H1 (cell line): ENCODE measurements at regions not wholly inside any gene's neighbourhood (a gene's known extent, or its start where the extent isn't known, plus 50 kb on each side); places are given as distances from the start of the nearest gene placed in this dataset.

Experiments used
- CTCF ChIA-PET: fragments of 300-600 bp; sonication (Branson Sonifier 250); formaldehyde crosslinking; loops from one replicate; lab custom pipeline; 2021; ENCODE audit not compliant: partially characterized antibody; lab: Charles Lee
- POLR2A ChIA-PET: fragments of 300-600 bp; sonication (Branson Sonifier 250); formaldehyde crosslinking; loops from one replicate; lab custom pipeline; 2021; ENCODE audit warnings: inconsistent platforms; ENCODE audit not compliant: partially characterized antibody; lab: Charles Lee
- DNase-seq, 2 experiments: peaks; one replicate each; pipeline versions ENCODE4 v3.0.0 to v3.0.0-alpha.2; 2010 to 2022; ENCODE audit warnings: low spot score in 2 of 2, low read depth in 1 of 2, mixed read lengths in 1 of 2
- FAIRE-seq: peaks from 2 replicates; lab custom pipeline; 2011; peaks lifted over from hg19 to GRCh38; lab: Jason Lieb, UNC
- H2AFZ ChIP-seq: 2 replicates; pipeline ENCODE4 v1.8.1; 2012; ENCODE audit warnings: low read length, inconsistent platforms
- H2AK5ac ChIP-seq: 2 replicates; pipeline ENCODE4 v1.6.1; 2013; ENCODE audit warnings: low read depth, low read length
- H2BK120ac ChIP-seq: replicated peaks from 2 replicates; pipeline ENCODE3; 2013; ENCODE audit warnings: low read depth, low read length, inconsistent platforms
- H2BK12ac ChIP-seq: 2 replicates; pipeline ENCODE4 v1.6.1; 2013; ENCODE audit warnings: low read depth, low read length
- H2BK15ac ChIP-seq: 2 replicates; pipeline ENCODE4 v1.6.1; 2013; ENCODE audit warnings: low read length
- H2BK20ac ChIP-seq: 2 replicates; pipeline ENCODE4 v1.6.1; 2013; ENCODE audit warnings: low read length
- H2BK5ac ChIP-seq: 2 replicates; pipeline ENCODE4 v1.6.1; 2013; ENCODE audit warnings: low read depth, low read length
- H3K14ac ChIP-seq: 2 replicates; pipeline ENCODE4 v1.6.1; 2013; ENCODE audit warnings: inconsistent platforms; ENCODE audit not compliant: insufficient read length
- H3K18ac ChIP-seq: 2 replicates; pipeline ENCODE4 v1.6.1; 2013; ENCODE audit warnings: low read length; ENCODE audit errors: extremely low read depth
- H3K23ac ChIP-seq: 2 replicates; pipeline ENCODE4 v1.6.1; 2013; ENCODE audit warnings: inconsistent platforms; ENCODE audit not compliant: insufficient read length
- H3K23me2 ChIP-seq: 2 replicates; pipeline ENCODE4 v1.6.1; 2013; ENCODE audit warnings: low read depth, low read length
- H3K27ac ChIP-seq: 2 replicates; pipeline ENCODE4 v1.6.1; 2011; ENCODE audit warnings: low read depth, low read length, inconsistent platforms
- H3K27me3 ChIP-seq, 4 experiments: replicated peaks in 1 of 4; 1 replicate in 1 of 4; 2 replicates in 3 of 4; pipeline versions ENCODE4 v1.6.1 to v1.8.1; 2011 to 2013; ENCODE audit warnings: low read length in 3 of 4, mild to moderate bottlenecking in 3 of 4, inconsistent platforms in 2 of 4, mixed read lengths in 2 of 4, moderate library complexity in 1 of 4; ENCODE audit not compliant: control insufficient read depth in 3 of 4, insufficient read depth in 3 of 4; ENCODE audit errors: extremely low read depth in 1 of 4
- H3K36me3 ChIP-seq, 4 experiments: 2 replicates each; pipeline versions ENCODE4 v1.6.1 to v1.8.1; 2011 to 2013; ENCODE audit warnings: mild to moderate bottlenecking in 4 of 4, low read length in 3 of 4, moderate library complexity in 2 of 4, control low read depth in 1 of 4, inconsistent platforms in 1 of 4; ENCODE audit not compliant: insufficient read depth in 4 of 4, control insufficient read depth in 2 of 4
- H3K4ac ChIP-seq: replicated peaks from 2 replicates; pipeline ENCODE3; 2013; ENCODE audit warnings: low read length, low read depth, mixed read lengths, inconsistent platforms; ENCODE audit not compliant: insufficient read length
- H3K4me1 ChIP-seq, 4 experiments: replicated peaks in 1 of 4; 1 replicate in 1 of 4; 2 replicates in 3 of 4; pipeline versions ENCODE4 v1.6.1 to v1.8.1; 2011 to 2013; ENCODE audit warnings: low read length in 3 of 4, inconsistent platforms in 2 of 4, mixed read lengths in 1 of 4; ENCODE audit not compliant: insufficient read depth in 4 of 4, control insufficient read depth in 3 of 4
- H3K4me2 ChIP-seq, 2 experiments: 2 replicates each; pipeline versions ENCODE4 v1.6.1 to v1.8.1; 2011 to 2013; ENCODE audit warnings: low read depth in 2 of 2, low read length in 2 of 2, control low read depth in 1 of 2, inconsistent platforms in 1 of 2, mild to moderate bottlenecking in 1 of 2; ENCODE audit not compliant: insufficient read depth in 1 of 2
- H3K4me3 ChIP-seq, 4 experiments: fragments of 200-600, 300-600 bp in 1 of 4; sonication (generic), shearing (Covaris generic), sonication (Bioruptor Twin) in 1 of 4; 2 replicates each; pipeline versions ENCODE4 v1.5.1 to v1.8.1; 2011 to 2016; ENCODE audit warnings: low read length in 4 of 4, low read depth in 3 of 4, control low read depth in 2 of 4, inconsistent platforms in 2 of 4, mild to moderate bottlenecking in 2 of 4, mixed read lengths in 1 of 4, moderate library complexity in 1 of 4; ENCODE audit not compliant: insufficient read depth in 2 of 4; ENCODE audit errors: extremely low read depth in 1 of 4
- H3K56ac ChIP-seq: replicated peaks from 2 replicates; pipeline ENCODE3; 2013; ENCODE audit warnings: low read depth, mild to moderate bottlenecking, mixed read lengths, low read length, inconsistent platforms; ENCODE audit not compliant: insufficient read length
- H3K79me1 ChIP-seq: 2 replicates; pipeline ENCODE4 v1.6.1; 2013; ENCODE audit warnings: low read depth, low read length, control low read depth
- H3K79me2 ChIP-seq, 2 experiments: 2 replicates each; pipeline versions ENCODE4 v1.6.1 to v1.8.1; 2012 to 2013; ENCODE audit warnings: low read length in 2 of 2, mild to moderate bottlenecking in 2 of 2, inconsistent platforms in 1 of 2; ENCODE audit not compliant: insufficient read depth in 2 of 2, control insufficient read depth in 1 of 2
- H3K9ac ChIP-seq, 4 experiments: replicated peaks in 1 of 4; 1 replicate in 1 of 4; 2 replicates in 3 of 4; pipeline versions ENCODE4 v1.6.1 to v1.8.1; 2011 to 2013; ENCODE audit warnings: low read depth in 3 of 4, low read length in 3 of 4, control low read depth in 2 of 4, mild to moderate bottlenecking in 2 of 4, moderate library complexity in 2 of 4, inconsistent platforms in 1 of 4; ENCODE audit errors: extremely low read depth in 1 of 4
- H3K9me3 ChIP-seq, 2 experiments: 2 replicates each; pipeline versions ENCODE4 v1.6.1 to v1.8.1; 2012 to 2013; ENCODE audit warnings: mild to moderate bottlenecking in 2 of 2, moderate library complexity in 2 of 2, control low read depth in 1 of 2, inconsistent platforms in 1 of 2, low read depth in 1 of 2, low read length in 1 of 2, mixed read lengths in 1 of 2; ENCODE audit not compliant: insufficient read depth in 2 of 2
- H4K20me1 ChIP-seq, 2 experiments: replicated peaks in 1 of 2; 2 replicates each; pipeline versions ENCODE3 to v1.8.1; 2011 to 2013; ENCODE audit warnings: inconsistent platforms in 2 of 2, low read length in 2 of 2, mild to moderate bottlenecking in 1 of 2; ENCODE audit not compliant: insufficient read depth in 2 of 2, control insufficient read depth in 1 of 2
- H4K5ac ChIP-seq: 2 replicates; pipeline ENCODE4 v1.6.1; 2013; ENCODE audit warnings: low read length, low read depth, mixed read lengths, inconsistent platforms; ENCODE audit not compliant: insufficient read length
- H4K8ac ChIP-seq: 2 replicates; pipeline ENCODE4 v1.8.0; 2013; ENCODE audit warnings: mild to moderate bottlenecking, moderate library complexity, low read length, inconsistent platforms; ENCODE audit not compliant: insufficient read depth; ENCODE audit errors: extremely low read depth
- H4K91ac ChIP-seq: replicated peaks from 2 replicates; pipeline ENCODE3; 2013; ENCODE audit warnings: low read length, mixed read lengths, inconsistent platforms; ENCODE audit not compliant: insufficient read length
- EP300 ChIP-seq, 2 experiments: IDR thresholded peaks; 1 replicate in 1 of 2; 2 replicates in 1 of 2; pipeline ENCODE4 v1.6.1; 2011 to 2012; ENCODE audit warnings: low read depth in 2 of 2, low read length in 2 of 2, mild to moderate bottlenecking in 2 of 2, borderline replicate concordance in 1 of 2, inconsistent platforms in 1 of 2, moderate library complexity in 1 of 2
- TBP ChIP-seq: IDR thresholded peaks from 2 replicates; pipeline ENCODE4 v1.6.1; 2011; ENCODE audit warnings: low read depth, low read length, improper control_type of control experiment
- TCF12 ChIP-seq: IDR thresholded peaks from 2 replicates; pipeline ENCODE4 v1.6.1; 2011; ENCODE audit warnings: low read depth, mild to moderate bottlenecking, low read length
- WGBS, 2 experiments: shearing (Covaris generic) in 1 of 2; methylation state at CpG; one replicate each; pipeline versions ENCODE4 v1.1.6 to v1.1.7; 2013 to 2015; ENCODE audit warnings: low lambda C conversion rate in 2 of 2, mixed read lengths in 2 of 2, inconsistent platforms in 1 of 2, low coverage in 1 of 2, missing lambda C conversion rate in 1 of 2; ENCODE audit not compliant: insufficient replicate concordance in 2 of 2, insufficient coverage in 1 of 2, insufficient read length in 1 of 2; ENCODE audit errors: extremely low coverage in 1 of 2, missing lambda C conversion rate in 1 of 2; 5-methylcytosine and 5-hydroxymethylcytosine counted together
- TF ChIP-seq, protein P1 (sequence below): IDR thresholded peaks from 2 replicates; pipeline ENCODE4 v1.6.1; 2012; ENCODE audit warnings: inconsistent platforms

DNA sequence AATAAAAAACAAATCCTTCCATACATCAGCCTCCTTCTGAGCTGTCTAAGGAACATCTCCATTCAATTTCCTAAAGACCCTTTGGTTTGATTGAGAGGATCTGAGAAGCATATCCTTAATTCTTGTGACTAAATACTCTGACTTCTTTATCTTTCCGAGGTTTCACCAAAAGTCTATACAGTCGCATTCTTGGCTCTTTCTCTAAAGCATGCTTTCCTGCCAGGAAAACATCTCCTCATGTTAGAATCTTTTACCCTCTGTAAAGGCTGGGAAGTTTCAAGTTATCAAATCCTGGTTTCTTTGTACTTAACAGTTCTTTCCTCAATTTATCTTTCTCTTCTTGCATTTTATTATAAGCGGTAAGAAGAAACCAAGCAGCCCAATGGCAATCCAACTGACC lies 630.4 kb downstream of the PTPRC start:
- POLR2A ChIA-PET: no interaction called here
- CTCF ChIA-PET: no interaction called here
- Histone ChIP-seq H3K27me3 (no peaks in the 10 kb centered on the region), H2AK5ac (no peak overlapping the region), H3K79me2 (no peaks in the 10 kb centered on the region), H3K4me2 (no peak overlapping the region), H3K18ac (no peak overlapping the region), H3K23me2 (no peaks in the 10 kb centered on the region), H2BK15ac (no peak overlapping the region), H3K23ac (no peak overlapping the region), H3K4ac (no peak overlapping the region), H3K14ac (no peak overlapping the region), H2BK5ac (no peak overlapping the region), H3K56ac (no peak overlapping the region), H3K27ac (no peak overlapping the region), H2AFZ (no peak overlapping the region), H3K4me3 (no peak overlapping the region), H4K5ac (no peak overlapping the region), H3K9ac (no peak overlapping the region), H3K9me3 (no peaks in the 10 kb centered on the region), H4K91ac (no peak overlapping the region), H3K36me3 (no peaks in the 10 kb centered on the region), H2BK12ac (no peak overlapping the region), H2BK120ac (no peak overlapping the region), H2BK20ac (no peak overlapping the region), H3K4me1 (peaks cover 2 to 4% (median 3%) of the 10 kb centered on the region in 4 experiments; a peak in 3 of 7 replicates), H4K8ac (no peak overlapping the region), H3K79me1 (no peaks in the 10 kb centered on the region), H4K20me1 (no peaks in the 10 kb centered on the region)
- WGBS, 2 experiments: 96% methylated on average over 3 of the region's 3 CpGs; no CpG with 5 or more reads in 1 of the 2 experiments
- FAIRE-seq (no peak), DNase-seq (no peak)
- TF ChIP-seq TBP (no peak), TCF12 (no peak), EP300 (IDR thresholded peaks at IDR 0.05; ENCODE audit: borderline replicate concordance in 1 of 2, low read depth in 2 of 2, low read length in 2 of 2) (no peak)
- TF ChIP-seq, protein P1, sequence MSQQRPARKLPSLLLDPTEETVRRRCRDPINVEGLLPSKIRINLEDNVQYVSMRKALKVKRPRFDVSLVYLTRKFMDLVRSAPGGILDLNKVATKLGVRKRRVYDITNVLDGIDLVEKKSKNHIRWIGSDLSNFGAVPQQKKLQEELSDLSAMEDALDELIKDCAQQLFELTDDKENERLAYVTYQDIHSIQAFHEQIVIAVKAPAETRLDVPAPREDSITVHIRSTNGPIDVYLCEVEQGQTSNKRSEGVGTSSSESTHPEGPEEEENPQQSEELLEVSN: no peak
